ENCODE measurements at regions not wholly inside any gene's neighbourhood (a gene's known extent, or its start where the extent isn't known, plus 50 kb on each side); places are given as distances from the start of the nearest gene placed in this dataset.

- Histone ChIP-seq H2AFZ (ENCODE audit: low read length) (no peak overlapping the region), H3K9me3 (ENCODE audit: low read length) (no peaks in the 10 kb centered on the region), H3K36me3 (replicated peaks in 1 of 2; ENCODE audit: control insufficient read depth in 1 of 2, insufficient read depth in 2 of 2, low read length in 2 of 2) (no peaks in the 10 kb centered on the region), H4K20me1 (ENCODE audit: insufficient read depth, low read length) (no peaks in the 10 kb centered on the region), H3K27ac (ENCODE audit: extremely low read length, insufficient read depth, low read length) (no peak overlapping the region), H3K4me1 (ENCODE audit: insufficient read depth, low read length) (no peaks in the 10 kb centered on the region), H3K79me2 (ENCODE audit: insufficient read depth, low read length) (no peaks in the 10 kb centered on the region), H3K4me3 (replicated peaks in 1 of 3; ENCODE audit: insufficient read depth in 1 of 3, low read depth in 2 of 3, low read length in 3 of 3) (no peak overlapping the region), H3K9ac (ENCODE audit: insufficient read depth, low read depth, low read length) (no peak overlapping the region), H3K27me3 (ENCODE audit: control insufficient read depth in 1 of 2, insufficient read depth in 2 of 2, low read length in 2 of 2) (no peaks in the 10 kb centered on the region), H3K4me2 (ENCODE audit: low read depth, low read length) (no peak overlapping the region)
- TF ChIP-seq ATF1 (CRISPR knock-in tag; IDR thresholded peaks at IDR 0.05) (no peak), SMAD9 (CRISPR knock-in tag; IDR thresholded peaks at IDR 0.05) (no peak), AKAP8 (CRISPR knock-in tag; IDR thresholded peaks at IDR 0.05) (no peak), ZNF7 (CRISPR knock-in tag; IDR thresholded peaks at IDR 0.05) (no peak), ZNF678 (CRISPR knock-in tag; IDR thresholded peaks at IDR 0.05) (no peak), ZNF224 (CRISPR knock-in tag; IDR thresholded peaks at IDR 0.05) (no peak), ZFP1 (CRISPR knock-in tag; IDR thresholded peaks at IDR 0.05) (no peak), DPF2 (CRISPR knock-in tag; IDR thresholded peaks at IDR 0.05; ENCODE audit: borderline replicate concordance, low read depth) (no peak), ZNF746 (CRISPR knock-in tag; IDR thresholded peaks at IDR 0.05) (no peak), ZBTB8A (CRISPR knock-in tag; IDR thresholded peaks at IDR 0.05; ENCODE audit: borderline replicate concordance, low read depth) (no peak), GLMP (CRISPR knock-in tag; IDR thresholded peaks at IDR 0.05; ENCODE audit: borderline replicate concordance) (no peak), ZNF446 (CRISPR knock-in tag; IDR thresholded peaks at IDR 0.05) (no peak), ZNF891 (CRISPR knock-in tag; IDR thresholded peaks at IDR 0.05) (no peak), ZC3H13 (CRISPR knock-in tag; IDR thresholded peaks at IDR 0.05) (no peak), TBX2 (CRISPR knock-in tag; IDR thresholded peaks at IDR 0.05; ENCODE audit: borderline replicate concordance) (no peak)
- POLR2A ChIA-PET, result no interaction called here
- CTCF ChIA-PET (ENCODE audit: low intra/inter-chr PET ratio, low total read pairs), result no interaction called here
- intact Hi-C loops (cut with micrococcal nuclease; ENCODE audit: unreplicated experiment), result no loop called here
- FAIRE-seq (no peak), ATAC-seq (no peak), DNase-seq (ENCODE audit: low spot score) (no peak)
- in situ Hi-C loops (cut with HindIII; ENCODE audit: extremely low pct_ligation_motif_present, low pct_unique_long_range_greater_than_20kb), result no loop called here
- BruUV-seq (replicated peaks), result no TSS peak
These were observed 171.1 kb downstream of the ABCC12 start for GRCh38 chr16:47984669-47985068.
